Gastroesophageal sphincter (tissue), 4 donors: ENCODE measurements at regions not wholly inside any gene's neighbourhood (a gene's known extent, or its start where the extent isn't known, plus 50 kb on each side); places are given as distances from the start of the nearest gene placed in this dataset.

ENCODE experiments used
- ATAC-seq: fragments of 150-250 bp; one replicate; pipeline ENCODE4 v1.9.1; 2016; ENCODE audit warnings: mild to moderate bottlenecking, moderate library complexity
- H3K27ac ChIP-seq, 4 donors: fragments of 200-600 bp; sonication (generic) in 3 of 4; 1 replicate in 3 of 4; 2 replicates in 1 of 4; pipeline ENCODE4 v1.5.1; 2016 to 2019
- H3K27me3 ChIP-seq: fragments of 200-600 bp; sonication (generic); one replicate; pipeline ENCODE4 v1.5.1; 2019
- H3K36me3 ChIP-seq, 2 donors: fragments of 200-600 bp; sonication (generic); one replicate each; pipeline ENCODE4 v1.5.1; 2019; ENCODE audit warnings: control low read depth in 1 of 2
- H3K4me1 ChIP-seq, 3 donors: fragments of 200-600 bp; sonication (generic); 1 replicate in 2 of 3; 2 replicates in 1 of 3; pipeline ENCODE4 v1.5.1; 2016 to 2019; ENCODE audit warnings: control low read depth in 2 of 3
- H3K4me3 ChIP-seq, 2 donors: fragments of 200-600 bp; sonication (generic); one replicate each; pipeline ENCODE4 v1.5.1; 2019; ENCODE audit warnings: mild to moderate bottlenecking in 1 of 2, moderate library complexity in 1 of 2
- H3K9me3 ChIP-seq, 3 donors: fragments of 200-600 bp; sonication (generic); one replicate each; pipeline ENCODE4 v1.5.1; 2017 to 2019; ENCODE audit warnings: control low read depth in 2 of 3
- CTCF ChIP-seq, 4 experiments: fragments of 200-600 bp in 2 of 4; fragments of 450-650 bp in 2 of 4; sonication (generic) in 1 of 4; IDR thresholded peaks; one replicate each; pipeline ENCODE4 v1.5.1; 2017 to 2019; ENCODE audit warnings: antibody characterized with exemption in 4 of 4, mild to moderate bottlenecking in 2 of 4, moderate library complexity in 2 of 4
- EP300 ChIP-seq: sonication (generic); formaldehyde crosslinking; IDR thresholded peaks from one replicate; pipeline ENCODE4 v1.6.1; 2017; ENCODE audit warnings: antibody characterized with exemption, mild to moderate bottlenecking
- POLR2A ChIP-seq, 2 donors: fragments of 450-650 bp; IDR thresholded peaks; one replicate each; pipeline ENCODE4 v1.6.1; 2017; ENCODE audit warnings: antibody characterized with exemption in 2 of 2, mild to moderate bottlenecking in 2 of 2, moderate library complexity in 1 of 2
- POLR2AphosphoS5 ChIP-seq: sonication (generic); formaldehyde crosslinking; IDR thresholded peaks from one replicate; pipeline ENCODE4 v1.6.1; 2017; ENCODE audit warnings: antibody characterized with exemption
- WGBS, 2 donors: methylation state at CpG; one replicate each; pipeline ENCODE4 v1.1.5; 2018; ENCODE audit warnings: low coverage in 1 of 2; 5-methylcytosine and 5-hydroxymethylcytosine counted together

GRCh38 chr4:31647786-31648185, 927.6 kb downstream of the PCDH7 start:
- Histone ChIP-seq H3K4me3 (no peak overlapping the region), H3K36me3 (no peaks in the 10 kb centered on the region), H3K27me3 (no peaks in the 10 kb centered on the region), H3K9me3 (no peaks in the 10 kb centered on the region), H3K27ac (no peak overlapping the region), H3K4me1 (no peaks in the 10 kb centered on the region)
- WGBS, 2 donors = 70 to 93% methylated on average over 1 of the region's 1 CpG
- TF ChIP-seq EP300 = no peak
- no peak for TF ChIP-seq POLR2A (IDR thresholded peaks at IDR 0.05)
- no peak for TF ChIP-seq POLR2AphosphoS5
- no peak for TF ChIP-seq CTCF (IDR thresholded peaks at IDR 0.05)
- no peak for ATAC-seq

- TF ChIP-seq CTCF (IDR thresholded peaks at IDR 0.05) (no peak), EP300 (no peak), POLR2AphosphoS5 (no peak), POLR2A (IDR thresholded peaks at IDR 0.05) (no peak)
- H3K4me1 ChIP-seq = no peaks in the 10 kb centered on the region
- no peaks in the 10 kb centered on the region for H3K9me3 ChIP-seq
- WGBS, 2 donors = 83 to 96% methylated on average over 1 of the region's 1 CpG
- no peaks in the 10 kb centered on the region for H3K27me3 ChIP-seq
- H3K4me3 ChIP-seq = no peak overlapping the region
- no peak overlapping the region for H3K27ac ChIP-seq
- ATAC-seq = no peak
- H3K36me3 ChIP-seq = no peaks in the 10 kb centered on the region
Observed at GRCh38 chr4:31649878-31650277, 929.7 kb downstream of the PCDH7 start.

- no peaks in the 10 kb centered on the region for H3K27me3 ChIP-seq
- no peak overlapping the region for H3K27ac ChIP-seq
- no peaks in the 10 kb centered on the region for H3K9me3 ChIP-seq
- H3K36me3 ChIP-seq = no peaks in the 10 kb centered on the region
- no peaks in the 10 kb centered on the region for H3K4me1 ChIP-seq
- WGBS, 2 donors = 53 to 80% methylated on average over 1 of the region's 1 CpG
- TF ChIP-seq EP300 (no peak), CTCF (IDR thresholded peaks at IDR 0.05) (no peak), POLR2AphosphoS5 (no peak), POLR2A (IDR thresholded peaks at IDR 0.05) (no peak)
- ATAC-seq = no peak
- H3K4me3 ChIP-seq = no peak overlapping the region
Observed at GRCh38 chr4:31651541-31651940, 931.4 kb downstream of the PCDH7 start.

- ATAC-seq = no peak
- TF ChIP-seq CTCF (IDR thresholded peaks at IDR 0.05) = no peak
- no peak for TF ChIP-seq POLR2AphosphoS5
- no peak for TF ChIP-seq POLR2A (IDR thresholded peaks at IDR 0.05)
- no peak for TF ChIP-seq EP300
- no peak overlapping the region for H3K27ac ChIP-seq
- H3K9me3 ChIP-seq = no peaks in the 10 kb centered on the region
- no peak overlapping the region for H3K4me3 ChIP-seq
- H3K4me1 ChIP-seq = no peaks in the 10 kb centered on the region
- no peaks in the 10 kb centered on the region for H3K27me3 ChIP-seq
- no peaks in the 10 kb centered on the region for H3K36me3 ChIP-seq
Observed at GRCh38 chr4:31655328-31655727, 935.2 kb downstream of the PCDH7 start.

- Histone ChIP-seq H3K4me3 (no peak overlapping the region), H3K9me3 (no peaks in the 10 kb centered on the region), H3K27me3 (no peaks in the 10 kb centered on the region), H3K36me3 (no peaks in the 10 kb centered on the region), H3K4me1 (no peaks in the 10 kb centered on the region), H3K27ac (no peak overlapping the region)
- TF ChIP-seq POLR2AphosphoS5 = no peak
- TF ChIP-seq EP300 = no peak
- TF ChIP-seq POLR2A (IDR thresholded peaks at IDR 0.05) = no peak
- TF ChIP-seq CTCF (IDR thresholded peaks at IDR 0.05) = no peak
- 80 to 95% methylated on average over 5 of the region's 5 CpGs for WGBS, 2 donors
- no peak for ATAC-seq
Observed at GRCh38 chr4:31657859-31658570, 937.8 kb downstream of the PCDH7 start.
